GM18502 (cell line): ENCODE measurements at regions not wholly inside any gene's neighbourhood (a gene's known extent, or its start where the extent isn't known, plus 50 kb on each side); places are given as distances from the start of the nearest gene placed in this dataset.
"Not testable (repeated sequence)": the region's sequence is repeated elsewhere in the genome, so short reads cannot be mapped to it uniquely, and the experiment has no call there.

ENCODE experiments used
- ATAC-seq: cut with Tn5 transposase; IDR thresholded peaks from one replicate; pipeline ENCODE4 v1.9.1; 2021; ENCODE audit warnings: mild to moderate bottlenecking; ENCODE audit not compliant: unreplicated experiment, poor library complexity

GRCh38 chr1:66424530-66424929, 109.4 kb upstream of the SGIP1 start:
- not testable (repeated sequence) for ATAC-seq

- peak; percentile 64 for ATAC-seq
Observed at GRCh38 chr1:66426239-66426853, 107.6 kb upstream of the SGIP1 start.

GRCh38 chr1:66430815-66431214, 103.1 kb upstream of the SGIP1 start:
- ATAC-seq = not testable (repeated sequence)

- no peak for ATAC-seq
Observed at GRCh38 chr1:66431999-66432398, 102.0 kb upstream of the SGIP1 start.

GRCh38 chr1:66433611-66434010, 100.3 kb upstream of the SGIP1 start:
- no peak for ATAC-seq

GRCh38 chr1:66434096-66434495, 99.9 kb upstream of the SGIP1 start:
- ATAC-seq = no peak

GRCh38 chr1:66435541-66435940, 98.4 kb upstream of the SGIP1 start:
- no peak for ATAC-seq

- peak; percentile 74 for ATAC-seq
Observed at GRCh38 chr1:66436378-66437135, 97.4 kb upstream of the SGIP1 start.

GRCh38 chr1:66437136-66437401, 96.9 kb upstream of the SGIP1 start:
- no peak for ATAC-seq

- ATAC-seq = no peak
Observed at GRCh38 chr1:66438062-66438461, 95.9 kb upstream of the SGIP1 start.

GRCh38 chr1:66438501-66438900, 95.5 kb upstream of the SGIP1 start:
- no peak for ATAC-seq

GRCh38 chr1:66439031-66439740, 94.8 kb upstream of the SGIP1 start:
- peak; percentile 77 for ATAC-seq

- ATAC-seq = no peak
Observed at GRCh38 chr1:66443793-66444192, 90.2 kb upstream of the SGIP1 start.

GRCh38 chr1:66444438-66445265, 89.3 kb upstream of the SGIP1 start:
- ATAC-seq = no peak

- ATAC-seq = peak; percentile 90
Observed at GRCh38 chr1:66445492-66446181, 88.3 kb upstream of the SGIP1 start.

GRCh38 chr1:66446261-66447001, 87.5 kb upstream of the SGIP1 start:
- ATAC-seq = peak; percentile 54

- ATAC-seq = no peak
Observed at GRCh38 chr1:66450043-66450514, 83.9 kb upstream of the SGIP1 start.

GRCh38 chr1:66450847-66451246, 83.1 kb upstream of the SGIP1 start:
- no peak for ATAC-seq

- no peak for ATAC-seq
Observed at GRCh38 chr1:66452162-66452561, 81.8 kb upstream of the SGIP1 start.
